Vagina (tissue), 2 donors: ENCODE measurements at regions not wholly inside any gene's neighbourhood (a gene's known extent, or its start where the extent isn't known, plus 50 kb on each side); places are given as distances from the start of the nearest gene placed in this dataset.

ENCODE experiments used
- CTCF ChIP-seq, 3 experiments: fragments of 450-650 bp in 2 of 3; fragments of 200-600 bp in 1 of 3; sonication (generic) in 1 of 3; IDR thresholded peaks; one replicate each; pipeline ENCODE4 v1.5.1; 2017 to 2019; ENCODE audit warnings: antibody characterized with exemption in 3 of 3, mild to moderate bottlenecking in 2 of 3, moderate library complexity in 2 of 3
- POLR2A ChIP-seq, 2 donors: fragments of 450-650 bp; IDR thresholded peaks; one replicate each; pipeline ENCODE4 v1.6.1; 2017; ENCODE audit warnings: antibody characterized with exemption in 2 of 2, mild to moderate bottlenecking in 2 of 2, moderate library complexity in 2 of 2

GRCh38 chr1:178659789-178660208 is 65.2 kb upstream of the RALGPS2 start:
- no peak for TF ChIP-seq POLR2A (IDR thresholded peaks at IDR 0.05)
- no peak for TF ChIP-seq CTCF (IDR thresholded peaks at IDR 0.05)
